Heart right ventricle (tissue), 16 donors: ENCODE measurements at regions not wholly inside any gene's neighbourhood (a gene's known extent, or its start where the extent isn't known, plus 50 kb on each side); places are given as distances from the start of the nearest gene placed in this dataset.

Source experiments
- ATAC-seq, 8 donors: fragments of 200-7000 bp; cut with Tn5 transposase; one replicate each; pipeline ENCODE4 v1.9.1; 2020; ENCODE audit warnings: mild to moderate bottlenecking in 8 of 8, moderate library complexity in 8 of 8, moderate number of reproducible peaks in 1 of 8
- DNase-seq, 2 donors: peaks; one replicate each; pipeline ENCODE4 v3.0.0-alpha.2; 2020
- H3K27ac ChIP-seq, 10 donors: fragments of 200-600 bp; sonication (generic) in 2 of 10; one replicate each; pipeline versions ENCODE4 v1.5.0 to v1.8.0; 2020 to 2022; ENCODE audit warnings: mild to moderate bottlenecking in 3 of 10
- H3K27me3 ChIP-seq, 7 donors: fragments of 200-600 bp; one replicate each; pipeline ENCODE4 v1.8.0; 2021 to 2022; ENCODE audit warnings: mild to moderate bottlenecking in 2 of 7
- H3K36me3 ChIP-seq, 9 donors: fragments of 200-600 bp; sonication (generic) in 1 of 9; one replicate each; pipeline versions ENCODE4 v1.5.0 to v1.8.0; 2020 to 2022; ENCODE audit warnings: mild to moderate bottlenecking in 2 of 9
- H3K4me1 ChIP-seq, 9 donors: fragments of 200-600 bp; sonication (generic) in 1 of 9; one replicate each; pipeline versions ENCODE4 v1.5.0 to v1.8.0; 2020 to 2022; ENCODE audit warnings: mild to moderate bottlenecking in 4 of 9
- H3K4me3 ChIP-seq, 10 donors: fragments of 200-600 bp; sonication (generic) in 2 of 10; one replicate each; pipeline versions ENCODE4 v1.5.0 to v1.8.0; 2020 to 2022; ENCODE audit warnings: mild to moderate bottlenecking in 7 of 10, moderate library complexity in 2 of 10
- H3K9me3 ChIP-seq, 11 donors: fragments of 200-600 bp in 10 of 11; sonication (generic) in 2 of 11; one replicate each; pipeline versions ENCODE4 v1.5.0 to v1.8.0; 2013 to 2022; ENCODE audit warnings: mild to moderate bottlenecking in 2 of 11, control low read depth in 1 of 11, moderate library complexity in 1 of 11
- CTCF ChIP-seq, 9 donors: fragments of 200-600 bp; sonication (generic) in 2 of 9; IDR thresholded peaks; one replicate each; pipeline versions ENCODE4 v1.5.0 to v1.8.0; 2021 to 2022; ENCODE audit warnings: antibody characterized with exemption in 9 of 9, mild to moderate bottlenecking in 5 of 9, moderate library complexity in 1 of 9
- WGBS, 2 donors: extraction: QIAGEN DNeasy Blood & Tissue Kit; methylation state at CpG; one replicate each; pipeline ENCODE4 v1.1.7; 2013; ENCODE audit warnings: inconsistent platforms in 1 of 2; 5-methylcytosine and 5-hydroxymethylcytosine counted together
- intact Hi-C, 10 donors: fragments of 100-400 bp; cut with DNase I; formaldehyde crosslinking; loops; one replicate each; pipeline versions ENCODE4 v1.11.1 to v1.14.2; 2022
- donor health status: Arrhythmogenic right ventricular cardiomyopathy.
- donor health status: ischemic (EF 13 %, LVEDD 7.1; RV severe dilation, severe dysfunction).
- donor health status: healthy with polysubstance abuse.
- donor health status: DM: no; HTN: yes; CAD: no.
- donor health status: DM: no; HTN: no; CAD: no.
- donor health status: ischemic (EF 25% LVEDD 6.9; RV normal size, moderate dysfunction).
- donor health status: ischemic (EF 25% LVEDD 5.7; RV mildly dilated, moderate dysfunction).
- donor health status: healthy.
- donor health status: DM: yes; HTN: yes; CAD: no.
- donor health status: Ischemic cardiomyopathy.
- donor health status: ischemic (EF 35%, LVEDD 5.7; RV mildly dilated, moderate dysfunction).
- donor health status: nonischemic (EF 11% LVEDD 7.7; RV severe dilation, severe dysfunction).
- donor health status: DM: yes; HTN: yes; CAD: no.
- donor health status: PGD.
- donor health status: ischemic (EF 29% LVEDD 5.4; RV normal size, mild dysfunction).
- donor health status: nonischemic (EF 23%, LVEDD 6.1; RV moderate dilation, normal function).

- H3K36me3 ChIP-seq, result no peaks in the 10 kb centered on the region
- no peak overlapping the region for H3K4me3 ChIP-seq
- ATAC-seq (no peak), DNase-seq (no peak)
- no peaks in the 10 kb centered on the region for H3K9me3 ChIP-seq
- no peak overlapping the region for H3K27ac ChIP-seq
- intact Hi-C loops, result no loop called here
- no peaks in the 10 kb centered on the region for H3K4me1 ChIP-seq
- no peak for TF ChIP-seq CTCF (IDR thresholded peaks at IDR 0.05)
- WGBS, 2 donors, result 57 to 60% methylated on average over 3 of the region's 3 CpGs
- no peaks in the 10 kb centered on the region for H3K27me3 ChIP-seq
Observed at GRCh38 chr16:6104428-6104827, 1006.8 kb upstream of the EEF2KMT start.

- H3K9me3 ChIP-seq, result no peaks in the 10 kb centered on the region
- no peaks in the 10 kb centered on the region for H3K4me1 ChIP-seq
- TF ChIP-seq CTCF (IDR thresholded peaks at IDR 0.05), result no peak
- no peak overlapping the region for H3K4me3 ChIP-seq
- no peak for DNase-seq
- intact Hi-C loops, result no loop called here
- H3K27ac ChIP-seq, result no peak overlapping the region
- ATAC-seq, result no peak
- H3K36me3 ChIP-seq, result no peaks in the 10 kb centered on the region
- H3K27me3 ChIP-seq, result no peaks in the 10 kb centered on the region
- WGBS, 2 donors, result 32 to 49% methylated on average over 2 of the region's 2 CpGs
Observed at GRCh38 chr16:6103561-6103960, 1006.0 kb upstream of the EEF2KMT start.

GRCh38 chr16:6099102-6099501 is 1001.5 kb upstream of the EEF2KMT start:
- no peak overlapping the region for H3K4me3 ChIP-seq
- H3K4me1 ChIP-seq, result no peaks in the 10 kb centered on the region
- WGBS, 2 donors, result 75 to 82% methylated on average over 4 of the region's 4 CpGs
- DNase-seq (no peak), ATAC-seq (no peak)
- no peak overlapping the region for H3K27ac ChIP-seq
- intact Hi-C loops, result no loop called here
- no peaks in the 10 kb centered on the region for H3K27me3 ChIP-seq
- TF ChIP-seq CTCF (IDR thresholded peaks at IDR 0.05), result no peak
- no peaks in the 10 kb centered on the region for H3K9me3 ChIP-seq
- H3K36me3 ChIP-seq, result no peaks in the 10 kb centered on the region

GRCh38 chr16:6096931-6097670 is 999.5 kb upstream of the EEF2KMT start:
- no peaks in the 10 kb centered on the region for H3K4me1 ChIP-seq
- WGBS, 2 donors, result 76 to 84% methylated on average over 7 of the region's 7 CpGs

More at GRCh38 chr16:6096931-6097670, 999.5 kb upstream of the EEF2KMT start:
- ATAC-seq (no peak), DNase-seq (no peak)
- Histone ChIP-seq H3K27me3 (no peaks in the 10 kb centered on the region), H3K4me3 (no peak overlapping the region), H3K27ac (no peak overlapping the region), H3K9me3 (peaks cover 0 to 16% (median 2%) of the 10 kb centered on the region in 11 donors), H3K36me3 (no peaks in the 10 kb centered on the region)
- intact Hi-C loops, result no loop called here
- TF ChIP-seq CTCF (IDR thresholded peaks at IDR 0.05), result no peak
